ENCODE measurements at regions not wholly inside any gene's neighbourhood (a gene's known extent, or its start where the extent isn't known, plus 50 kb on each side); places are given as distances from the start of the nearest gene placed in this dataset.

GRCh38 chr2:139819273-139819796 lies 1039.1 kb upstream of the NXPH2 start:
- DNase-seq: no peak

DNA sequence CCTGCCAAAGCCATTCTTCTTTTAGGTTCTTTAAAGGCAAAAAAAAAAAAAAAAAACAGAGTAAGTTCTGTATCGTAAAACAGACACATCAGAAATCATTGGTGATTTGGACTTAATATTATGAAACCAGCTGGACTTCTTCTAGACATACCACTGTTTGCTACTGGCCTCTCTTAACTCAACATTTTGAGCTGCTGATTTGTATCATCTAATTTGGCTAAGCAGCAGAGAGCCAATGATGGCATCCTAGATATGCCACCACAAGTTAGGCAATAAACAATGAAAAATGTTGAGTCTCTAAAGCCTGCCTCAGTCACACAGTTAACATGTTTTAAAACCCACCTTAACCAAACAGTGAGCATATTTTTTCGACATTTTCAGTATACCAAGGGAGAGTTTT lies 1034.3 kb upstream of the NXPH2 start:
- DNase-seq: no peak

GRCh38 chr2:139813340-139813739 lies 1033.2 kb upstream of the NXPH2 start:
- DNase-seq: no peak

DNA sequence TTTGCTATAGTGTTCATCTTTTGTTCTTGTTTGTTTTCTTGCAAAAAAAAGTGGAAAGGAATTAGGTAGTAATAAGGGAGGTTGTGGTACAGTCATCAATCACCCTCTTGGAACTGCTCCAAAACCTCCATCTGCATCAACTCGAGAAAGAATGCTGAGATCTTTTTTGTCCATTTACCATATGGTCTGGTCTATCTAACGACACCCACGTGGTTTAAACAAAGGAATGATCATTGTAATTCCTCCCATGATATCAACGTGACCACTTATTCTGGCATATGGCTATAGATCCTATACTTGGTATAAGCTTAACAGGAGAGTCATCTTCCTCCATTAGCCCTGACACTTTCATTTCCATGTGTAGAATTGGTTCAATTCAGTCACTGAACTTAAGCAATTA lies 1025.3 kb upstream of the NXPH2 start:
- DNase-seq: no peak

DNA sequence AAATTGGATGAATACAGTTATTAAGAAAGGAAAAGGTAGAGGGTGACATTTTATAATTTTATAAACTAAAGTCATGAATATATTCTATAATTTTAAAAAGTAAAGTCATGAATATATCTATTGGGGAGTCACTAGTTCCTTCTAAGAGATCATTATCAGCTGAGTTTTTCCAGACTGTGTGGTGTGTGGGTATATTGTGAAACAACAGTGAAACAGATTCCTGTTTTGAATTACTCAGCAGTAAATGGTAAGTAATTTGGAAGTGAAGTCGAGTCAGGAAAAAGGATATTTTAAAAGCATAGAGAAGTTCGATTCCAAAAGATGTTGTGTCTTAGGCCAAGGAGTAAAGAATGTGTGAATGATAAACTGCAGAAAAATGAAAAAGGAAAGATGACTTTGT lies 1018.2 kb upstream of the NXPH2 start:
- no peak for DNase-seq

DNA sequence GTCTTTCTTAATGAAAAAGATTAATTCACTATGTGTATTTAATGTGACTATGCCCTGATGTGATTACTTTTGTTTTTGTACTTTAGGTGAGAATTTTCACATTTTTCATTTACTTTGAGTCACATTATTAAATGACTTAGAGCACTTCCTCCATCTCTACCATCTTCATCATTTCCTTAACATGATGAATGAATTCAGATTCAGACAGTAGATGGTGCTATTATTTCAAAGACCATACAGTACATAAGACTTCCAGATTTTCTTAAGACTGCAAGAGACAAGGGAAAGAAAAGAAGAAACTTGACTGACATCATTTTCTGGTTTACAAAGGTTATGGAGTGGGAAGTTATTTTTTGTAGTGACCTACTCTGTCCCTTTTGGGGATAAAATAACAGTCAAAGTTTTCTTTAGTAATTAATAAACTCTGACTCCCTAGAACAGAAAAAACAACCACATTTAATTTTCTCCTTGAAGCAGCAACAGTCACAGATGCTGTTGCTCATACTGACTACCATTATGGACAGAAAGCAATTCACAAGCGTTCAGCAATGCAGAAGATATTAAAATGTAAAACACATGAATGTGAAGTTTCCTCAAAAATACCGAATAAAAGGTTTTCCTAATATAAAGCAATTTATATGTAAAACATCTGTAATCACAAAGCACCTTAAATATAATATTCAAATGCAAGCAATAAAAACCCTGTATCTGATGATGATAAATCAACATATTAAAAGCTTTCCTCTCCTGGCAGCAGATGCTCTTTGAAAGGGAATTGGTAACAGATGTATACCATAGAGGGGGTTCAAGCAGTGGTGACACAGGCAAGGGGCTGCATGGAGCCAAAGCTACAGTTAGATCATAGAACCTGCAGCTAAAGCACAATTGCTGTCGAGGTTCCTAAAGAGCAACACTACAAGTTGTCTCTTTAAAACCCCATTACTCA lies 1010.9 kb upstream of the NXPH2 start:
- DNase-seq: no peak

DNA sequence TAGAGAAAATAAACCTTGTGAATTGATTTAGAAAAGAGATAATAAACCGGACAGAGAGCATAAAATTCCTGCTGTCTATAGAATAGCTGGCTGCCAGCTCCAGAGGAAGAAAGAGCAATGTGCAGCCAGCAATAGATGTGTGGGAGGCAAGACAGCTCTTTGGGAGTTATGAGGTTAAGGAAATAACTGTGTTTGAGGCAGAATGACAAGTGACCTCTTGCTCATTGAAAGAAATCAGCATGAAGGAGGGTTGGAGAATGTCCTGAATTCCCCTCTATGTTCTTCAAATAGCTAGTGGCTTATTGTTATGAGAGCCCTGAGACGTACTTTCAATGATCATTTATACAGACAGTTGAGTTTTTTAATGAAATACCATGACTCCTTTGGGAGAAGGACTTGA lies 1009.9 kb upstream of the NXPH2 start:
- DNase-seq: no peak

DNA sequence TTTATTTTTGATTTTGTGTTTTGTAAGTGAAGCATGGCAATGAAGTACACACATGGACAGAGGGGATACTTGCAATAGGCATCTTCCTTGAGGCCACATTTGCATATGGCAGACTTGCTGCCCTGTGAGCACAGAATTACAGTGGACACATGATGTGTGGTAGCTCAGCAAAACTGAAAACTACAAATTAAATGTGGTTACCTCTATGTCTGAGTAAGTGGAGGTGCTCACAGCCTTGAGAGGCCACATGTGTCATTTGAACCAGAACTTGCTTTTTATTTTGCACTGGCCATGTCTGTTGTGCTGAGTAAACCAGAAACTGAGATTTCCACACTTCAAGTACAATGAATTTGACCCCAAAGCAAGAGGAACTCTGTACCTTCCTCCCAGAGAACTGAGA lies 998.5 kb upstream of the NXPH2 start:
- DNase-seq: no peak

GRCh38 chr2:139773720-139774277 lies 993.6 kb upstream of the NXPH2 start:
- no peak for DNase-seq

DNA sequence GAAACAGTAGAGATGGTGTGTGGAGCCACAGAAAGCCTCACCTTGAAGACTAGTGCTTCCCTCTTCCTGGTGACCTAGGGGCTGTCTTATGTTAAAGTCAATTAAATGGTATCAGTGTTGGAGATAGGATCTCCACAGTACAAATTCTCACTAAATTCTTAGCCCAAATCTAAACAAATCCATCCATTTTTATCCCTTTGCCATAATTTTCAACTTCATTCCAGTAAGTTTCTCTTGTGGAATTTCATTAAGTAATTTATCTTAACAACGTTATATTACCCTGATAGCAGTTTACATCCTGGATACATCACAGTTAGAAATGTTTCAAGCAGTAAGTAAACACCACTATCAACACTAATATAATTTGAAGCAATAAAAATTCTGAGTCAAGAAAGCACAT lies 989.4 kb upstream of the NXPH2 start:
- DNase-seq: no peak

- DNase-seq: no peak
Measured at GRCh38 chr2:139763705-139764104, 983.5 kb upstream of the NXPH2 start.

- no peak for DNase-seq
Measured at GRCh38 chr2:139759000-139759505, 978.9 kb upstream of the NXPH2 start.

GRCh38 chr2:139746901-139747300 lies 966.7 kb upstream of the NXPH2 start:
- DNase-seq: no peak

DNA sequence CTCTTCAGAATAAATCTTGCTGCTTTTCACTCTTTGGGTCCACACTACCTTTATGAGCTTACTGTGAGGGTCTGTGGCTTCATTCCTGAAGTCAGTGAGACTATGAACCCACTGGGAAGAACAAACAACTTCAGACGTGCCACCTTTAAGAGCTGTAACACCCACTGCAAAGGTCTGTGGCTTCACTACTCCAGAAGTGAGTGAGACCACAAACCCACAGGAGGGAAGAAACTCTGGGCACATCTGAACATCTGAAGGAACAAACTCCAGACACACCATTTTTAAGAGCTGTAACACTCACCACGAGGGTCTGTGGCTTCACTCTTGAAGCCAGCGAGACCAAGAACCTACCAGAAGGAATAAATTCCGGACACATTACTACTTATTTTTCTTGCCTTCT lies 964.1 kb upstream of the NXPH2 start:
- no peak for DNase-seq

GRCh38 chr2:139742216-139743172 lies 962.3 kb upstream of the NXPH2 start:
- DNase-seq: no peak

GRCh38 chr2:139737659-139738058 lies 957.5 kb upstream of the NXPH2 start:
- DNase-seq: no peak

DNA sequence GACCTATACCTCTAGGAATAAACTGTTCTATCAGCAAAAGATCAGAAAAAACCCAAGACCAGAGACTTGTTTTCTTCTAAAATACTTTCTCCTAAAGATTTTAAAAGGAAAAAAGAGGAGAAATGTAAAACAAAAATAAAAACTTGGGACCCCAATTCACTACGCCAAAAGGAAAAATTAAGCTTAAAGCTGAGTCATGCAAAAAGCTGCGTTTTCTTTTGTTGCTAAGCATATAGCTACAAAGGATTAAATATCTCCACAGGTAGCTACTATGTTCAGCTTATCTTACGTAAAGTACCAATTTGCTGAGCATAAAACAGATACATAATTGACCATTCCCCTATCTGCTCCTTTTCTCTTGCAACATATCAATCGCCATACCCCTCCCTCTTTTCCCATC lies 950.0 kb upstream of the NXPH2 start:
- DNase-seq: no peak

DNA sequence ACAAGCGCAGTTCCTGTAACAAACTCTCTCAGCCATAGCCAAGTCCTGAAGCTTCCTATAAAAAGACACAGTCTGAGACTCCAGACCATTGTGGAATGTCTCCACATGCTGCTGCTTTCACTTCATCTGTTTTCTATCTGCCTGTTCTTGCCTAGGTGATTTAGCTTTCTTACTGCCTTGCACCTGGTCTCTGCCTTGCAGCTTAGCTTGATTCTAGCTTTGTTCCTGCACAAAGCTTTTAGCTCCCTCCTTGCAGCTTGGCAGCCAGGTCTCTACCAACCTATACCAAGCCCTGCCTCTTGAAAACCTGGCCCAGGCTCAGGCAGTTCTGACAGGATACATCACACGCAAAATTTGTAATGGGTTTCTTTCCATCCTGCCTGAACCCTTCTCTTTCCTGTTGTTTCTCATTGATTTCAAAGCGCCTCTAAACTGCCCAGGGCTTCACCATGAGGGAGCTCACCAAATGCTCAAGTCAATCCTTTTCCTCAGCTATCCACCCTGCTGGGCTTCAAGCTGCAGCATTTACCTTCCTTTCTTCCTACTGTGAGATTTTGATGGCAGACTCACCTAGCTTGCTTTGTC lies 941.3 kb upstream of the NXPH2 start:
- DNase-seq: no peak

DNA sequence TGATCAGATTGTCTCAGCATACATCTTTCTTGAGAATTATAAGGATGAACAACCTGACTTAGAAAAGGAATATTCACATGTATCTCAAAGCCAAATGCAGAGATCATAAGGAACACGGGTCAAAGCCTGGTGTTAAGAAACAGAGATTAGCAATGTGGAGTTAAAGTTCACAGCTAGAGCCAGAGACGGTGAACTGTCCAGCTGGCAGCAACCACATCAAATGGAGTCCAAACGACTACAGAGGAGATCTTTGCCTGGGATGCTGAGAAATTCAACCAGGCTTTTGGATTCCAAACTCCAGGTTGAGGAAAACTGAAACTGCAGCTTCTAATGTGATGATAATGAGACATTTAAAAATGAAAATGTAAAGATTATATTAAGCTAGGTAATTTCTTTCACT lies 939.9 kb upstream of the NXPH2 start:
- no peak for DNase-seq

- DNase-seq: no peak
Measured at GRCh38 chr2:139704606-139705005, 924.4 kb upstream of the NXPH2 start.

GRCh38 chr2:139694327-139694726 lies 914.1 kb upstream of the NXPH2 start:
- DNase-seq: no peak

GRCh38 chr2:139686205-139686604 lies 906.0 kb upstream of the NXPH2 start:
- DNase-seq: no peak
